Femur (tissue), 1 donor: ENCODE measurements at regions not wholly inside any gene's neighbourhood (a gene's known extent, or its start where the extent isn't known, plus 50 kb on each side); places are given as distances from the start of the nearest gene placed in this dataset.
"Not testable (repeated sequence)": the region's sequence is repeated elsewhere in the genome, so short reads cannot be mapped to it uniquely, and the experiment has no call there.

ENCODE experiments used
- DNase-seq: peaks from one replicate; pipeline ENCODE4 v3.0.0-alpha.2; 2017

DNA sequence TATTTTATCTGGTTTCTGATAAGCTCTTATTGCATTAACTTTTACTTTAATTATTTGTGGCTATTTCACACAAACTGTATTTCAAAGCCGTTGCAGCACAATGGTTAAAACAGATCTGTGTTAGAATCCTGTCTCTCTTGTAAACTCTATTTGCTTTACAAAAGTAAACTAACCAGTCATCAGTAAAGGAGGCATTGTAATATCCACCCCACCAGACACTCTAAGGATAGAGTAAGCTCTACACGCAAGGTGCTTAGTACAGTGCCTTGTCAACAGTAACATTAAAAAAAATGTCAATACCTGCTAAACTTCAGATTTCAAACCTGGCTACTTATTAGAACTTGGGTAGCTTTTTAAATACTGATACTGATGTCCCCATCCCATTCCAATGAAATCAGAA, 228.4 kb downstream of the RCHY1 start:
- no peak for DNase-seq

DNA sequence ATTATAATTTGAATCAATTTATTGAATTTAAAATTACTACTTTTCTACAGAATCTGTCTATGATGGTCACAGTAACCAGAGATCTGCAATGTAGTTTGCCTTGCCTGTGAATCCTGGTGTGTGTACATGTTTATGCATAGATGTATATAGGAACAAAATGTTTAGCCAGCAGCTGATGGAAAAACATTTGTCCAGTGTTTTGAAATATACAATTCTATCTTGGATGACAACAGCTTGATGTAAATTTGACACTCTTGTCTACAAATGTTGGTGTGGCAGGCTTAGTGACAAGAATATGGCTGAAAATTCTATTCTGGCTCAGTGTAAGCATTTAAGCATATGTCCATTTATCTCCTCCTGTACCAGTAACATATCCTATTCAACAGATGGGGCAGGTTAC, 229.4 kb downstream of the RCHY1 start:
- DNase-seq, result no peak

DNA sequence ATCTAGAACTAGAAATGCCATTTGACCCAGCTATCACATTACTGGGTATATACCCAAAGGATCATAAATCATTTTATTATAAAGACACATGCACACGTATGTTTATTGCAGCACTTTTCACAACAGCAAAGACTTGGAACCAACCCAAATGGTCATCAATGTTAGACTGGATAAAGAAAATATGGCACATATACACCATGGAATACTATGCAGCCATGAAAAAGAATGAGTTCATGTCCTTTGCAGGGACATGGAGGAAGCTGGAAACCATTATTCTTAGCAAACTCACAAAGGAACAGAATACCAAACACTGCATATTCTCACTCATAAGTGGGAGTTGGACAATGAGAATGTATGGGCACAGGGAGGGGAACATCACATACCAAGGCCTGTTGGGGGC, 233.7 kb downstream of the RCHY1 start:
- DNase-seq, result not testable (repeated sequence)

DNA sequence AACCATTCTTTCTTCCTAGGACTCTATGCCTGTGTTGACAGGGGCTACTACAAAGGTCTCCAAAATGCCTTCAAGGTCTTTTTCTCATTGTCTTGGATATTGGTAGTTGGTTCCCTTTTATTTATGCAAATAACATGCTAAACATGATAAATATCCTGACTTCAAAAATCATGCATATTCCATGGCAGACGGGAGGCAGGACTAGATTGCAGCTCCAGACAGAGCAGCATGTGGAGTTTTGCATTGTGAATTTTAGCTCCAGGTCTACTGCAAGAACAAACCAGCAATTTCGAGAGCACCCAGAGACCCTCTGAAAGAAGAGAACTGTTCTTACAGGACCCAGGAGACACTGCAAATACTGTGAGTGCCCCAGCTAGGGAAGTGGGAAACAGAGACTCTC, 254.9 kb downstream of the RCHY1 start:
- DNase-seq, result no peak

DNA sequence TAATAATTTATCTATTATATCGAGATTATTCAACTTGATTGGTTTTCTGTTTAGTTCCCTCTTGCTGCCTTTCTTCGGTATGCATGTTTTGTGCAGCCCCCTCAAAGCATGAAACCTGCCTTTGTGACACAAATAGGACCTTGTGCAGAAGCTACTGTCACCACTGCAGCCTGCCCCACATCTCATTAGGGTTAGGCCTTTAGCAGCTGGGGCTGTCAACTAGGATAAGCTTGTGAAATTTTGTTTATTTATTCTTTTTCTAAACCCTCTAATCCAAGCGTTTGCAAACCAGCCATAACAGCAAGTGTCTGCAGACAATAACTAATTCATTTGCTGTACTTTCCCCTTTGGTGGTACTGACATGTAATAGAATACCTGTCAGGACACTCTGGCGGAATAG, 258.9 kb downstream of the RCHY1 start:
- no peak for DNase-seq

DNA sequence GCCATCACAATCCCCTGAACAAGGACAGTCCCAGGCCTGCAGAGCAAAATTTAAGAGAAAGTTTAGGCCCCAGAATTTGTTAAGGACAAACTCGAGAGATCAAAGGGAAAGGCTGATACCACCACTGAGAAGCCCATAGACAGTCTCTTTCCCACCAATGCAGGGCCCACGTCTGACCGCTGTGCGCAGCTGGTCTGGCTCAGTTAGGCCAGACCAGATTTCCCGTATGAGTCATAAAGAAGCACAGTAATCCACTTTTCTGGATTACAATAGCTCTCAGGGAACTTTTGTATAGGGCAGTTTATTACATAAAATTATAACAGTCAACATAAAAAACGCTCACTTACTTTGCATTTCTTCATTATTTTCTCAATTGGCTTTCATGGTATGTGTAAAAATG, 259.5 kb downstream of the RCHY1 start:
- DNase-seq, result peak; percentile 30

DNA sequence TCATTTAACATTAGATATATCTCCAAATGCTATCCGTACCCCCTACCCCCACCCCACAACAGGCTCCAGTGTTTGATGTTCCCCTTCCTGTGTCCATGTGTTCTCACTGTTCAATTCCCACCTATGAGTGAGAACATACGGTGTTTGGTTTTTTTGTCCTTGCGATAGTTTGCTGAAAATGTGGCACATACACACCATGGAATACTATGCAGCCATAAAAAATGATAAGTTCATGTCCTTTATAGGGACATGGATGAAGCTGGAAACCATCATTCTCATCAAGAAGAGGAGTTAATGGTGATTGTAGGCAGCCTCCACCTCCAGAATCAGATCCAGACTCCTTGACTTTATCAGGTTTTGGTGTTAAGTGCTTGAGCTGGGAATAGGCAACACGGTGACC, 261.1 kb downstream of the RCHY1 start:
- not testable (repeated sequence) for DNase-seq

DNA sequence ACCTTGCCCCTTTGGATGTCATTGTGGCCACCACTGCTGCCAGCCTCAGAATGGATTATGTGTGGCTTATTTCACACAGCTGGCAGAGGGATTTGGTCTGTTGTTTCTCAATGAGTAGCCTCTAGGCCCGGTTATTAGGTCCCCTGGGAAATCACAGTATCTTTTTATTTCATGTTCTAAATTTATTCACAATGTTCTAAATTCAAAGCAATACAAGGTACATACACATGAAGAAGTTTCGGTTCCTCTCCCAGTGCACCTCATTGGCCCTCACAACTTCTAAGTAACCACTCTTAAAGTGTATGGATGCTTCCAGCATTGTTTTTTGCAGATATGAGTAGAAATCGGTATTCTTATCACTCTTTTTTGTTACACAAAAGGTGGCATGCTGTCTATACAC, 262.7 kb downstream of the RCHY1 start:
- DNase-seq, result no peak

DNA sequence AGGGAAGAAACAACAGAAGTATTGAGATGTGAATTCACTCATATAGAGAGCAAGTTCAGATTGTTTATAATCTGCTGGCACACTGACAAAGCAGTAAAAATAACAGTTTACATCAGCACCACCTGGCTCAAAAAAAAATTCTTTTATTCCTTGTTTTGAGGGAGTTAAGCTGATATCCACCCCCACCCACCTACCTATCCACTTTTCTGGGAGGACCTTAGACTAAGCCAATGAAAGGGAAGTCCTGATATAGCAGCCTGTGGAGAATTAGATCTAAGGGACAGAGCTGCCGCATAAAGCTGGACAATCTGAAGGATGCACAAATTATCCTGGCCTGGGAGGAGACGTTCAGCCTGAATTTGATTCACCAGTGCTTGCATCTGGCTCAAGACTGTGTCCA, 264.5 kb downstream of the RCHY1 start:
- DNase-seq, result no peak

DNA sequence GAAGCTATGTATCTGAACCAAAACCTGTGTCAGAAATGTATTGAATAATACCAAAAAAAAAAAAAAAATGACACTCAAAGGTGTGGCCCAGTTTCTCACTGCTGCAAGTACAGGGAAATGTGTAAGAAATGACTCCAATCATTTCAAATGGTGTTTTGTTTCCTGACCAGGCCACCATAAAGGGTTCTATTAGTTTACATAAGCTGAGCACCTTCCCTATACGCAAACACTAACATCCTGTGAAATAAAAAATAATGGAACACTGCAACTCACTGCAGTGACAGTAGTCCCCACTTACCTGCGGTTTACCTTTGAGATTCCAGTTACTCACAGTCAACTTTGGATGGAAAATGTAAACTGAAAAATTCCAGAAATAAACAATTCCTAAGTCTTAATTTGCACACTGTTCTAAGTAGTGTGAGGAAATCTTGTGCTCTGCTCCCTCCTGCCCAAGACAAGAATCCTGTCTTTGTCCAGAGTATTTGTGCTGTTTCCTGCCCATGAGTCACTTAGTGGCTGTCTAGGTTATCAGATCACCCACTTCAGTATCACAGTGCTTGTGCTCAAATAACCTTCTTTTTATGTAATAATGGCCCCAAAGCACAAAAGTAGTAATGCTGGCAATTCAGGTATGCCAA, 265.3 kb downstream of the RCHY1 start:
- no peak for DNase-seq

DNA sequence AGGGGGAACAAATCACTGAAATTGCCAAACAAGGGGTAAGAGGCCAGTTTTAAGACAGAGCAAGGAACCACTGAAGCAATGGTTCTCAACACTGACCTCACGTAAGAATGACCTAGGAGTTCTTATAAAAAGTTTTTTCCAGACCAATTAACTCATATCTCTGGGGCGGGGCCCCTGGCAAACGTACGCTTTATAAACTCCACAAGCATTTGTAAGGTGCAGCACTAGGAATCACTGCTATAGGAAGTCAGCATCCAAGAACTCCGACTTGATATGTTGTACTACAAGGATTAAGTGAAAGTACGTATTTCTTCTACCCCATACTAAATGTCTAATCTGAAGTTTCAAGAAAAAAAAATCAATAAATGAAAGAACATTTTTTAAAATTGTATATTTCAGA, 269.9 kb downstream of the RCHY1 start:
- DNase-seq, result no peak

DNA sequence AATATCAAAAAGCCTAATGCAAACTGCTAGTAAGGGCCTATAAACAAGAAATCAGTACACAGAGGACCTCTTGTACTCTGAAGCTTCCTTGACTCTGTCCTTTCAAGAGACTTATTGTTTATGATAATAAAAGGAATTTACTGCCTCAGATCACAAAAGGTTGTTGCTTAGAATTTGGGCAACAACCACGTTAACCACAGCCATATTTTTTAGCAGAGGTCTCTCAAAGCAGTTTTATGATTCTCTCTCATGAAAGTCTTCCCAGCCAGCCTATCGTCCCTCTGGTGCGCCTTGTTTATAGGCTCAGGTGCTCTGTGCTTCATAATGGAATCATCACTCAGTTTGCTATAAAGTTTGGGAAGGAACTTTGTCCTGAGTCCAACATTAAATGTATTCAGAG, 270.6 kb downstream of the RCHY1 start:
- DNase-seq, result no peak

DNA sequence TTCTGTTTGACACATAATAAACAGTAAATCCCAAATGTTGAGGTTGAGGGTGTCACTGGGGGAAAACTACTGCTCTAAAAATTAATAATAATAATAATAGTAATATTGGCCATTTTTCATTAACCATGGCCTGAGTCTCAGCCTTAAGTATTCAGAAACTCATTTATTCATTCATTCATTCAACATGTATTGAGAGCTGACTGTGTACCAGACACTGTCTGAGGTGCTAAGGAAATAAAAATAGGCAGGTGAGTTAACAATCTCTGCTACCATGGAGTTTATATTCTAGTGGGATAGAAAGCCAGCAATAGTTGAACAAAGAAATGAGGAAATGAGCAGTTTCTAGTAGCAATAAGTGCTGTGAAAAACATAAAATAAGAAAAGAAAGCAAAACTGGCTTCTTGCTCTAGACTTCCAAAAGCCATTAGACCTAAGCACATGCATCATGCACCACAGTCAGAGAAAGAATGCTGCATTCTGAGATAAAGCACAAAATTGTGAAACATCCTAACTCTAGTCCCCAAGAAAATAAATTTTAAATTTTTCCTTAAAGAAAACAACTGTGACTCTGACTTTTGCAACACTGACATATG, 278.7 kb downstream of the RCHY1 start:
- no peak for DNase-seq

DNA sequence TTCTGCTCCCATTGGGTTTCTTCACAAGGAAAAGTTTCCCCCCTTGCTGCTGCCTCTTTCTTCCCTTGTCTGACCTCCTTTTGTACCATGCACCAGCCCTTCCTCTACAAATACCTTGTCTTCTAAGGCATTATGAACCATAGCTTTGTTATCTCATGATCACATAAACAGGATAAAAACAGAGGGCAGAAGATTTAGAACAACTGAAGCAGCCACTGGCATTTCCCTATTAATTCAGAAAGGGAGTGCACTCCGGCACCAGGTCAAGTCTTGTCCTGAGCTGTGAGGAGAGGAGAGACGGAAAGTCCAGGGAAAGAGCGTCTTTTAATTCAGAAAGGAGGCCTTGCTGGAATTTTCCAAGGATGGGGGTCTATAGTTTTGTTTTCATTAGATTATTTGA, 281.7 kb downstream of the RCHY1 start:
- no peak for DNase-seq

DNA sequence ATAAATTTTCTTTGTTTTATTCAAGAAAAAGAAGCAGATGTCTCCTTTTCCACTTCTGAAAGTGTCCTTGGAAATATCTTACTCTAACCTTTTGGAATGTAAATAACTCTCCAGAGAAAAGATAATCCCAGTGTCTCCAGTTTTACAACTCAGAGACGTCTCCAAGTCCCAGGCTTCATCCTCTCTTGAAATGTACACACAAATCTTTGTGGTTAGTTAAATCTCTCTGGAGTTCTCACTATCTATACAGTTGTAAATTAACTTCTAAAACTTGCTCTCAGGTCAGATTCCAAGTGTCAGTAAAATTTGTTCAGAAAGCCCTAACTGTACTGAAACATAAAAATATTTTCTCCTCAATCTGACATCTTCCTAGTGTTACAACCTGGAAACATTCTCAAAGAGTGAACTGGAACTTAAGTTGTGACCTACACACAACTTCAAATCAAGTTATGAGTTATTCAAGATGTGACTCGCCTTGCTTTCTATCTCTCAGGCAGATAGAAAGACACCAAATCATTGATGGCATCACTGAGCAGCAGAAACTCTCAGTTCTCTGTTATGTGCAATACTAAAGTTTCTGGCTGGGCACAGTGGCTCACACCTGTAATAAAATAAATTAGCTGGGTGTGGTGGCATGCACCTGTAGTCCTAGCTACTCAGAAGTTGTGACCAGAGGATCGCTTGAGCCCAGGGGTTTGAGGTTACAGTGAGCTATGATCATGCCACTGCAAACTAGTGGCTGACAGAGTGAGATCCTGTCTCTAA, 284.2 kb downstream of the RCHY1 start:
- no peak for DNase-seq

DNA sequence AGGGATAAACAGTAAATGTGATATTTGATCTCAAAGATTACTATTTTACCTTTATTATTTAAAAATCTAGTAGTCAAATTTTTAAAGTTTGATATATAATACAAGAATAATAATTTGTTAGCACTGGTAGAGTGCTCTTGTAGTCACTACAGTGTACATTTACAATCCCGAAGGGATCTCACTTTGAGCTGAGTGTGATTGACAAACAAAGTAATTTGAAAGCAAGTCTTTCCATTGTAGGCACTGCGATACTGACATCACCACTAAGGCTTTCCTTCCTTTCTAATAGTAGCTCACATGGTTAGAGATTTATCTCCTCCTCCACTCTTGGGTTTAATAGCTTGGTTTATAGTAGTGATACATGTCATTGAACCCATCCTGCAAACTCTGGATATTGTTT, 280.6 kb downstream of the PARM1 start:
- no peak for DNase-seq

DNA sequence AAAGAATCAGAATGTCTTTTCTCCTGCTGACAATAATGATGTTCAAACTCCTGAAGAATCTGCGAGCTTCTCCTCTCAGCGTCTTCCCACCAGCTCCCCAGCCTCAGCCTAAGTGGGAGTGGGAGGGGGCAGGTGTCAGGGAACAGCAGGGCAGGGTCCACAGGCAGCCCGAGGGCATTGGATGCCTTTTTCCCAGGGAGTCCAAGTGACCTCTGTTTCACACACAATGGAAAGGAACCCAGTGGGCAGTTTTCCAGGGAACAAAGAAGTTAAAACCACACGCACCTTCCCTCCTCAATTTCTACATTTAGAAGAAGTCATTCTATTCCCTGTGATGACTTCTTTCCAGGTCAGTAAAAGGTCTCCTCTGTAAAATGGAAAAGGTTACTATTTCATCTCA, 278.5 kb downstream of the PARM1 start:
- DNase-seq, result no peak

DNA sequence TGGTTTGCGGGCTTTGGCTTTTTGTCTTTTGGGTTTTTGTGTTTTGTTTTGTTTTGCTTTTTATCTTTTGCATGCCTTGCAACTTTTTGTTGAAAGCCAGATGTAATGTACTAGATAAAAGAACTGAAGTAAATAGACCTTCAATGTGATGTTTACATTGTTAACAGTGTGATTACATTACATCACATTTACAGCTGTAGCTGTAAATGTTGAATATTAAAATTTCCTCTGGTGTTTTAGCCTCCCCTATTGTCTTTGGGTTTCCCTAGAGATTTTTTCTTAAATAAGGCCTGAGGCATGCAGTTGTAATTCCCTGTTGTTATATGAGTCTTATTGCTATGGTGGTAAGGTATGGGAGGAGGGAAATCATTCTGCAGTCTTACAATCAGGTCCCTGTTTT, 275.0 kb downstream of the PARM1 start:
- no peak for DNase-seq

DNA sequence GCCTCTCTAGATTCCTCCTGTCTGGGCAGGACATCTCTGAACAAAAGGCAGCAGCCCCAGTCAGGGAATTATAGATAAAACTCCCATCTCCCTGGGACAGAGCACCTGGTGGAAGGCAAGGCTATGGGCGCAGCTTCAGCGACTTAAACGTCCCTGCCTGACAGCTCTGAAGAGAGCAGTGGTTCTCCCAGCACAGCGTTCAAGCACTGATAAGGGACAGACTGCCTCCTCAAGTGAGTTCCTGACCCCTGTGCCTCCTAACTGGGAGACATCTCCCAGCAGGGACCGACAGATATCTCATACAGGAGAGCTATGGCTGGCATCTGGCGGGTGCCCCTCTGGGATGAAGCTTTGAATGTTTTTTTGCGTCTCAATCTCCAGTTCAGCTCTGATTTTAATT, 262.2 kb downstream of the PARM1 start:
- DNase-seq, result no peak

DNA sequence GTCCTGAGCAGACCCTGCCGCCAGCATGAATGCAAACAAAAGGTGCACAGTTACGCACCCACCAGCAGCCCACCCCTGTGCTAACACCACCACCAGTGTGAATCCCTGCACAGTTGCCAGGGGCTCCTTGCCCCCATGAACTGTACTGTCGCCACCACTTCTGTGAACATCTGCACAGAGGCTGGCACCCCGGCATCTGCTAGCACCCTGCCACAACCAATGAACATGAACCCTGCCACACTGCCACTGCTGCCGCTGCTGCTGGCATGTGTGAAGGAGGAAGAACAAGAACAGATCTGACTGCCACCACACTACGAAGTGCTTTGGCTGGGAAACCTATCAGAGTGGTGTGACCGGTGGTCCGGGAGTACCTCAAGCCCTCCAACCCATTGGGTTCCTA, 261.3 kb downstream of the PARM1 start:
- no peak for DNase-seq

DNA sequence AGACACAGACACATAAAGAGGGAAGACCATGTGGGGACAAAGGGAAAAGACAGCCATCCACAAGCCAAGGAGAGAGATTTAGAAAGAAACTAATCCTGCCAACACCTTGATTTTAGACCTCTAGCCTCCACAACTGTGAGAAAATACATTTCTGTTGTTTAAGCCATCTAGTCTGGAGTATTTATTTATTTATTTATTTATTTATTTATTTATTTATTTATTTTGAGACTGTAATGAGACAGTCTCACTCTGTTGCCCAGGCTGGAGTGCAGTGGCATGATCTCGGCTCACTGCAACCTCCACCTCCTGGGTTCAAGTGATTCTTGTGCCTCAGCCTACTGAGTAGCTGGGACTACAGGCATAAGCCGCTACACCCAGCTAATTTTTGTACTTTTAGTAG, 259.3 kb downstream of the PARM1 start:
- DNase-seq, result not testable (repeated sequence)

DNA sequence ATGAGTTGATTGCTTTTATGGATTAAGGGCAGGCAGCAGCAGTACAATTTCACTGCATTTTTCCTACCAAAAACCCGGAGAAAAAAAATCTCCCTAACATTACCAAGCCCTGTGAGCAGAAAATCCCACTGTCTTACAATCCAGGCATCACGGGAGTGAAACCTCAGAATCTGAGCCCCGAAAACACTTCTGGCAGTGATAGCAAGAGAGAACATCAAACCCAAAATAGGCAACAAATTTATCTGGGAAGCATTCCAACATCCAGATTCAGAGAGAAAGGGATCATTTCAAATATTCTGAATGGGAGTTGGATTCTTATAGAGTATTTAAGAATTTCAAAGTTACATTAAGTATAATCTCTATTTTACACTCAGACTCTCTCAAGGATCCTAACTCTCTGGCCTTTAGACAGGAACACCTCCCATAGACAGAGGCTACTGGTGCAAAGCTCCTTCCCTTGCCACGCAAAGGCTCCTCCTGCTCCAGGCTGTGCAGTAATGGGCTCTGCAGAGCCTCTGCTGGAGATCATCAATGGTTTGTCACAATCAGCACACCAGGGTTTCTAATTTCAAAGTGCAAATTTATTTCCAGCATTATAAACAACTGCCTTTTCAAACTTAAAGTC, 256.9 kb downstream of the PARM1 start:
- DNase-seq, result no peak

DNA sequence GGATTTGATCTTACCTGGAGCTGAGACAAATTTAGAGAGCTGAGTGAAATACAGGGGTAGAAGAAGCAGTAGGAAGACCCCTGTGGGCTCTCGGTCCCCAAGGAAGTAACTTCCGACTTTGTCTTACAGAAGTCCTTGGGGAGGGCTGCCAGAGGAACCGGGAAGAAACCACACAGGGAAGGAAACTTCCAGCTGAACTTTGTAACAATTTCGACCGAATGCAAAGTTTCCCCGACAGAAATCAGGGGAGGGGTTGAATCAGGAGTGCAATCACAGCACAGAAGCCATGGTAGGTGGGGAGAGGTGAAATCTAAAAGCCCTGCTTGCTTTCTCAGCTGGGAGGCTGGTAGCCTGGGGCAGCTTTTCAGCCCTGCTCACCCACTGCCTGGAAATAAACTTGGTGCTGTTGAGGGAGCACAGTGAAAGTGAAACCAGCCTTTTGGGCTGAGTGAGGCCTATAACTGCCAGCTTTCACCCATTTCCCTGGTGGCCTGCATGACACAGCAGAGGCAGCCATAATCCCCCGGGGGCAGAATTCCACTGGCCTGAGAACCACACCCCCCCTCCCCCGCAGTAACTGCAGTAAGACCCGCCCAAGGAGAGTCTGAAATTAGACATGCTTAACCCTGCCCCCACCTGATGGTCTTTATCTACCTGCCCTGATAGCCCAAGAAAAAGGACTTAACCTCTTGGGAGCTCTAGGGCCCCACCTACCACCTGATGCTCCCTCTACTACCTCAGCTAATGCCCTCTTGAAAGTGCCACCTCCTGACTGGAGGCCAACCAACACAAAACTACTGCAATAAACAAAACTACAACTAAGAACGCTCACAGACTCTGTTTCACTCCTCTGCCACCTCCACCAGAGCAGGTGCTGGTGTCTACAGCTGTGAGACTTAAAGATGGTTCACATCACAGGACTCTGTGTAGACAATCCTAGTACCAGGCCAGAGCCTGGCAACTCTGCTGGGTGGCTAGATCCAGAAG, 248.2 kb downstream of the PARM1 start:
- DNase-seq, result no peak
